ENCODE measurements at regions not wholly inside any gene's neighbourhood (a gene's known extent, or its start where the extent isn't known, plus 50 kb on each side); places are given as distances from the start of the nearest gene placed in this dataset.

DNA sequence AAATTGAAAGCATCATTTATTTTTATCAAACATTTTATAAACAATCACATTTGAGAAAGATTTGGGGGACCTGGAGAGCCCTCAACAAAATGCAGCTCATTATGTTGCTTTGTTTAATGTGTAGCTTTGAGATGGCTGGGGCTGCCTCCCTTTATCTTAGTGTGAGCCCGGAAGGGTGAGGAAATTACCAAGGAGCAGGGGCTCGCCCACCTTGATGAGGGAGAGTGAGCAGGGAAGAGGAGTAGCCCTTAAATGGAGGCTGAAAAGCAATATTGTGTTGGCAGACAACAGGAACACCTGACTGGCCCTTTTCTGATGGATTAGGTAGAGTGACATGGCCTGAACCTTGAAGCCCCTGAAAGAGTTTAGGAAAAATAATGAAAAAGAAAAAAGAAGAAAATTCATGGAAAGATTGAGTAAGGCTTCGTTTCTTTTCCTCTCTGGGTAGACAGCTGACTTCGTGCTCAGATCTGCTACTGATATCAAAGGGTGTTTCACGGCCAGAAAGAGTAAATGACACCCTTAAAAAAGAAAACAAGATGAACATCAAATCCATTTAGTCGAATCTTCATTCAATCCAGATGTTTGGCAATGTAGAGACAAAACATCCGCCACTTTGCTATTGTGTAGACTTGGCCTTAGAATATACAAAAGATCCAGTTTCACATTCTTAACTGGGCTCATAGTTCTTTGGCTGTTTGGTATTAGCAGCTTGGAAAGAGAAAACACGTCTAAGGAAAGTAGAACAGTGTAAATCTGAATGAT is 206.5 kb upstream of the TCF4 start:
- TF ChIP-seq REST (IDR thresholded peaks at IDR 0.05; ENCODE audit: insufficient read depth in 1 of 2, low read depth in 2 of 2, low read length in 1 of 2) (no peak), POLR2AphosphoS5 (IDR thresholded peaks at IDR 0.05; ENCODE audit: low read depth, low read length) (no peak), TCF7L2 (IDR thresholded peaks at IDR 0.05; ENCODE audit: low read depth, low read length) (no peak), SIN3A (IDR thresholded peaks at IDR 0.05; ENCODE audit: borderline replicate concordance, insufficient read depth, low read depth, low read length) (no peak)
- TF ChIP-seq, protein P1, sequence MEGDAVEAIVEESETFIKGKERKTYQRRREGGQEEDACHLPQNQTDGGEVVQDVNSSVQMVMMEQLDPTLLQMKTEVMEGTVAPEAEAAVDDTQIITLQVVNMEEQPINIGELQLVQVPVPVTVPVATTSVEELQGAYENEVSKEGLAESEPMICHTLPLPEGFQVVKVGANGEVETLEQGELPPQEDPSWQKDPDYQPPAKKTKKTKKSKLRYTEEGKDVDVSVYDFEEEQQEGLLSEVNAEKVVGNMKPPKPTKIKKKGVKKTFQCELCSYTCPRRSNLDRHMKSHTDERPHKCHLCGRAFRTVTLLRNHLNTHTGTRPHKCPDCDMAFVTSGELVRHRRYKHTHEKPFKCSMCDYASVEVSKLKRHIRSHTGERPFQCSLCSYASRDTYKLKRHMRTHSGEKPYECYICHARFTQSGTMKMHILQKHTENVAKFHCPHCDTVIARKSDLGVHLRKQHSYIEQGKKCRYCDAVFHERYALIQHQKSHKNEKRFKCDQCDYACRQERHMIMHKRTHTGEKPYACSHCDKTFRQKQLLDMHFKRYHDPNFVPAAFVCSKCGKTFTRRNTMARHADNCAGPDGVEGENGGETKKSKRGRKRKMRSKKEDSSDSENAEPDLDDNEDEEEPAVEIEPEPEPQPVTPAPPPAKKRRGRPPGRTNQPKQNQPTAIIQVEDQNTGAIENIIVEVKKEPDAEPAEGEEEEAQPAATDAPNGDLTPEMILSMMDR (IDR thresholded peaks at IDR 0.05): no peak
- CTCF ChIA-PET: no interaction called here
- H3K9me3 ChIP-seq (ENCODE audit: control insufficient read depth, insufficient read depth, low read depth, low read length): no peaks in the 10 kb centered on the region
- H3K27ac ChIP-seq (ENCODE audit: low read length): no peak overlapping the region
- H3K4me1 ChIP-seq (ENCODE audit: control insufficient read depth, insufficient read depth, low read length): no peaks in the 10 kb centered on the region
- POLR2A ChIA-PET: no interaction called here
- DNase-seq (ENCODE audit: low read depth, low spot score) (no peak), ATAC-seq (no peak)
- no TSS peak for BruUV-seq (replicated peaks)
- no peaks in the 10 kb centered on the region for H3K36me3 ChIP-seq (ENCODE audit: control insufficient read depth, insufficient read depth, low read length)
- intact Hi-C loops (cut with micrococcal nuclease; ENCODE audit: unreplicated experiment) (no loop called here), in situ Hi-C loops (cut with HindIII; ENCODE audit: low pct_unique_long_range_greater_than_20kb, low sequenced_read_pairs) (no loop called here)
- H3K27me3 ChIP-seq (ENCODE audit: control insufficient read depth, insufficient read depth, low read length): no peaks in the 10 kb centered on the region
- no peak overlapping the region for H3K4me3 ChIP-seq (ENCODE audit: low read depth in 2 of 2, low read length in 2 of 2)

DNA sequence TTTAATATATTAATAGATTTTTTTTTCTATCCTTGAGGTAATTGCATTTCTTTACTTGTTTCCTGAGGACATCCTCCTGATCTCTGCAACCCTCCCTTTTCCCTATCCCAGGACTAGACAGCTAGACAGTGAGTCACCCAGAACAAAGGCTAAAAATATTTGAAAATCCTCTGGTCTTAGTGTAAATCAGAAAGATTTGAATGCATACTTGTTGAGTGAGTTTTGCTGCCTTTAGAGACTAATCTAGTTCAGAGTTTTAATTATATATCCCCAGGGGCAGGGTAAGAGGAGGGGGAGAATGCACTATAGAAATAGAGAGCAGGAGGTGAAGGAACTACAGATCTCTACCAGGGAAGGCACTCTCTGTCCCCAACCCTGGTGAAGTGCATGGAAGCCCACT is 202.3 kb upstream of the TCF4 start:
- H3K27me3 ChIP-seq (ENCODE audit: control insufficient read depth, insufficient read depth, low read length): no peaks in the 10 kb centered on the region
- DNase-seq (ENCODE audit: low read depth, low spot score): no peak
- intact Hi-C loops (cut with micrococcal nuclease; ENCODE audit: unreplicated experiment): no loop called here
- no peak for ATAC-seq
- H3K4me1 ChIP-seq (ENCODE audit: control insufficient read depth, insufficient read depth, low read length): no peaks in the 10 kb centered on the region
- TF ChIP-seq, protein P1 (IDR thresholded peaks at IDR 0.05): no peak
- TF ChIP-seq SIN3A (IDR thresholded peaks at IDR 0.05; ENCODE audit: borderline replicate concordance, insufficient read depth, low read depth, low read length): no peak
- TF ChIP-seq TCF7L2 (IDR thresholded peaks at IDR 0.05; ENCODE audit: low read depth, low read length): no peak
- TF ChIP-seq POLR2AphosphoS5 (IDR thresholded peaks at IDR 0.05; ENCODE audit: low read depth, low read length): no peak
- no peak for TF ChIP-seq REST (IDR thresholded peaks at IDR 0.05; ENCODE audit: insufficient read depth in 1 of 2, low read depth in 2 of 2, low read length in 1 of 2)
- no peaks in the 10 kb centered on the region for H3K36me3 ChIP-seq (ENCODE audit: control insufficient read depth, insufficient read depth, low read length)
- no peak overlapping the region for H3K27ac ChIP-seq (ENCODE audit: low read length)
- in situ Hi-C loops (cut with HindIII; ENCODE audit: low pct_unique_long_range_greater_than_20kb, low sequenced_read_pairs): no loop called here
- H3K9me3 ChIP-seq (ENCODE audit: control insufficient read depth, insufficient read depth, low read depth, low read length): no peaks in the 10 kb centered on the region
- ChIA-PET CTCF (interaction anchor here (0.7 kb wide), 1 partner anchor 389 kb away, joined by 5 read pairs; no protein-coding TSS in a partner anchor), POLR2A (no interaction called here)
- no peak overlapping the region for H3K4me3 ChIP-seq (ENCODE audit: low read depth in 2 of 2, low read length in 2 of 2)
- no TSS peak for BruUV-seq (replicated peaks)

Data from Panc1 (cell line).